ENCODE measurements at regions not wholly inside any gene's neighbourhood (a gene's known extent, or its start where the extent isn't known, plus 50 kb on each side); places are given as distances from the start of the nearest gene placed in this dataset.

GRCh38 chr16:35302859-35303258 lies 1843.4 kb downstream of the TP53TG3F start:
- Histone ChIP-seq H3K9me3 (ENCODE audit: control insufficient read depth in 2 of 2, insufficient read depth in 1 of 2, low read depth in 1 of 2, low read length in 1 of 2) (no peaks in the 10 kb centered on the region), H3K27me3 (ENCODE audit: control insufficient read depth in 1 of 2, insufficient read depth in 2 of 2, low read length in 2 of 2) (no peaks in the 10 kb centered on the region), H3K36me3 (ENCODE audit: control insufficient read depth in 2 of 2, insufficient read depth in 2 of 2, low read length in 1 of 2) (no peaks in the 10 kb centered on the region), H3K4me1 (ENCODE audit: control insufficient read depth in 2 of 2, insufficient read depth in 2 of 2, low read length in 1 of 2) (peaks cover 0 to 7% of the 10 kb centered on the region in 2 donors), H3K27ac (ENCODE audit: low read depth in 2 of 2, low read length in 1 of 2) (no peak overlapping the region), H3K4me3 (ENCODE audit: low read depth in 1 of 2, low read length in 2 of 2) (no peak overlapping the region)
- 55 to 62% methylated on average over 1 of the region's 1 CpG for WGBS, 2 donors

DNA sequence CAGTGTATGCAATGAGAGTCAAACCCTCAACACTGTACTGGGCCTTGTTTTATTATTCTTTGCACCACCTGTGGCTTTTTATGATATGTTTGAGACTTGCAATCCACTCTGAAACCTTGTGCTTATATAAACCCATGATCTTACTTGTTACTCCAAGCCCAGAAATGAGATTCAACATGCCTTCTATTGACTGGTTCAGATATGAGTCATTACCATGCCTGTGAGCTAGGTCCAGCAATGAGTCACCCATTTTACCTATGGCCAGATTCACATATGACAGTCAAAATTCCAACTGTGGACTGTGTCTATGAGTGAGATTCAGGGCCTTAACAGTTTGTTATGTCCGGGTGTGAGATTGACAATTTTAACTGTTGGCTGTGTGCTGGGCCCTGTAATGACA lies 1846.1 kb downstream of the TP53TG3F start:
- Histone ChIP-seq H3K9me3 (ENCODE audit: control insufficient read depth in 2 of 2, insufficient read depth in 1 of 2, low read depth in 1 of 2, low read length in 1 of 2) (peaks cover 0 to 2% of the 10 kb centered on the region in 2 donors), H3K36me3 (ENCODE audit: control insufficient read depth in 2 of 2, insufficient read depth in 2 of 2, low read length in 1 of 2) (no peaks in the 10 kb centered on the region), H3K4me1 (ENCODE audit: control insufficient read depth in 2 of 2, insufficient read depth in 2 of 2, low read length in 1 of 2) (peaks cover 0 to 9% of the 10 kb centered on the region in 2 donors), H3K27ac (ENCODE audit: low read depth in 2 of 2, low read length in 1 of 2) (peak overlapping the region in 1 of 2 donors; percentile 10), H3K27me3 (ENCODE audit: control insufficient read depth in 1 of 2, insufficient read depth in 2 of 2, low read length in 2 of 2) (no peaks in the 10 kb centered on the region), H3K4me3 (ENCODE audit: low read depth in 1 of 2, low read length in 2 of 2) (no peak overlapping the region)
- WGBS, 2 donors, result 37 to 59% methylated on average over 1 of the region's 1 CpG

- peaks cover 4 to 6% of the 10 kb centered on the region in 2 donors for H3K9me3 ChIP-seq (ENCODE audit: control insufficient read depth in 2 of 2, insufficient read depth in 1 of 2, low read depth in 1 of 2, low read length in 1 of 2)
- WGBS, 2 donors, result 0 to 1% methylated on average over 1 of the region's 1 CpG
- H3K27me3 ChIP-seq (ENCODE audit: control insufficient read depth in 1 of 2, insufficient read depth in 2 of 2, low read length in 2 of 2), result no peaks in the 10 kb centered on the region
- H3K4me3 ChIP-seq (ENCODE audit: low read depth in 1 of 2, low read length in 2 of 2), result no peak overlapping the region
- H3K4me1 ChIP-seq (ENCODE audit: control insufficient read depth in 2 of 2, insufficient read depth in 2 of 2, low read length in 1 of 2), result peaks cover 0 to 9% of the 10 kb centered on the region in 2 donors
- H3K36me3 ChIP-seq (ENCODE audit: control insufficient read depth in 2 of 2, insufficient read depth in 2 of 2, low read length in 1 of 2), result no peaks in the 10 kb centered on the region
- H3K27ac ChIP-seq (ENCODE audit: low read depth in 2 of 2, low read length in 1 of 2), result peak overlapping the region; percentile 38 to 40
Observed at GRCh38 chr16:35306915-35307314, 1847.5 kb downstream of the TP53TG3F start.

- peaks cover 4 to 9% of the 10 kb centered on the region in 2 donors for H3K9me3 ChIP-seq (ENCODE audit: control insufficient read depth in 2 of 2, insufficient read depth in 1 of 2, low read depth in 1 of 2, low read length in 1 of 2)
- 47 to 53% methylated on average over 5 of the region's 5 CpGs for WGBS, 2 donors
- no peaks in the 10 kb centered on the region for H3K36me3 ChIP-seq (ENCODE audit: control insufficient read depth in 2 of 2, insufficient read depth in 2 of 2, low read length in 1 of 2)
- H3K27me3 ChIP-seq (ENCODE audit: control insufficient read depth in 1 of 2, insufficient read depth in 2 of 2, low read length in 2 of 2), result no peaks in the 10 kb centered on the region
- peaks cover 0 to 9% of the 10 kb centered on the region in 2 donors for H3K4me1 ChIP-seq (ENCODE audit: control insufficient read depth in 2 of 2, insufficient read depth in 2 of 2, low read length in 1 of 2)
- H3K4me3 ChIP-seq (ENCODE audit: low read depth in 1 of 2, low read length in 2 of 2), result no peak overlapping the region
- peak overlapping the region; percentile 71 to 80 for H3K27ac ChIP-seq (ENCODE audit: low read depth in 2 of 2, low read length in 1 of 2)
Observed at GRCh38 chr16:35308674-35309073, 1849.3 kb downstream of the TP53TG3F start.

- Histone ChIP-seq H3K9me3 (ENCODE audit: control insufficient read depth in 2 of 2, insufficient read depth in 1 of 2, low read depth in 1 of 2, low read length in 1 of 2) (peaks cover 4 to 9% of the 10 kb centered on the region in 2 donors), H3K36me3 (ENCODE audit: control insufficient read depth in 2 of 2, insufficient read depth in 2 of 2, low read length in 1 of 2) (no peaks in the 10 kb centered on the region), H3K27me3 (ENCODE audit: control insufficient read depth in 1 of 2, insufficient read depth in 2 of 2, low read length in 2 of 2) (no peaks in the 10 kb centered on the region), H3K4me1 (ENCODE audit: control insufficient read depth in 2 of 2, insufficient read depth in 2 of 2, low read length in 1 of 2) (peaks cover 0 to 6% of the 10 kb centered on the region in 2 donors), H3K27ac (ENCODE audit: low read depth in 2 of 2, low read length in 1 of 2) (no peak overlapping the region), H3K4me3 (ENCODE audit: low read depth in 1 of 2, low read length in 2 of 2) (no peak overlapping the region)
- 77 to 84% methylated on average over 3 of the region's 3 CpGs for WGBS, 2 donors
Observed at GRCh38 chr16:35310999-35311398, 1851.6 kb downstream of the TP53TG3F start.

DNA sequence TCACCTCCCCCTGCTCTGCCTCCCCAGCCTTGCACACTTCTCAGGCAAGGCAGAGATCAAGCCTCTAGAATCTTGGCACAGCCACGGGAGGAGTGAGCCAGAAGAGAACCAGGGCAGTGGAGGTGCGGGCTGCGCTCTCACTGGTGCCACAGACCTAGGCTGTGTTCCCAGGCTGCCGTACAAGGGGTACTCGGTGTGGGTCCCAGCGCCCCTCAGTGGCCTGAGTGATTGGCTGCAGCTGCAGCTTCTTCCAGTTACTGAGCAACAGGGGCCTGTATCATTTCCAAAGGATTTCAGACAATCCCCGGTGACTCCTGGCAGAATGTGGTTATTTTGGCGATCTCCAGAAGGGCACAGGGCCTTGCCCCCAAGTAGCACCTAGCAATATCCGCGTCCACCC lies 1852.1 kb downstream of the TP53TG3F start:
- 70 to 73% methylated on average over 10 of the region's 10 CpGs for WGBS, 2 donors
- Histone ChIP-seq H3K4me3 (ENCODE audit: low read depth in 1 of 2, low read length in 2 of 2) (no peak overlapping the region), H3K9me3 (ENCODE audit: control insufficient read depth in 2 of 2, insufficient read depth in 1 of 2, low read depth in 1 of 2, low read length in 1 of 2) (peaks cover 4 to 9% of the 10 kb centered on the region in 2 donors), H3K27me3 (ENCODE audit: control insufficient read depth in 1 of 2, insufficient read depth in 2 of 2, low read length in 2 of 2) (no peaks in the 10 kb centered on the region), H3K27ac (ENCODE audit: low read depth in 2 of 2, low read length in 1 of 2) (no peak overlapping the region), H3K4me1 (ENCODE audit: control insufficient read depth in 2 of 2, insufficient read depth in 2 of 2, low read length in 1 of 2) (peaks cover 0 to 6% of the 10 kb centered on the region in 2 donors), H3K36me3 (ENCODE audit: control insufficient read depth in 2 of 2, insufficient read depth in 2 of 2, low read length in 1 of 2) (no peaks in the 10 kb centered on the region)

- Histone ChIP-seq H3K9me3 (ENCODE audit: control insufficient read depth in 2 of 2, insufficient read depth in 1 of 2, low read depth in 1 of 2, low read length in 1 of 2) (peaks cover 4 to 9% of the 10 kb centered on the region in 2 donors), H3K4me1 (ENCODE audit: control insufficient read depth in 2 of 2, insufficient read depth in 2 of 2, low read length in 1 of 2) (no peaks in the 10 kb centered on the region), H3K36me3 (ENCODE audit: control insufficient read depth in 2 of 2, insufficient read depth in 2 of 2, low read length in 1 of 2) (no peaks in the 10 kb centered on the region), H3K27ac (ENCODE audit: low read depth in 2 of 2, low read length in 1 of 2) (no peak overlapping the region), H3K27me3 (ENCODE audit: control insufficient read depth in 1 of 2, insufficient read depth in 2 of 2, low read length in 2 of 2) (no peaks in the 10 kb centered on the region), H3K4me3 (ENCODE audit: low read depth in 1 of 2, low read length in 2 of 2) (no peak overlapping the region)
- WGBS, 2 donors, result 53 to 66% methylated on average over 3 of the region's 3 CpGs
Observed at GRCh38 chr16:35314298-35314697, 1854.9 kb downstream of the TP53TG3F start.

- 34 to 37% methylated on average over 2 of the region's 2 CpGs for WGBS, 2 donors
- H3K9me3 ChIP-seq (ENCODE audit: control insufficient read depth in 2 of 2, insufficient read depth in 1 of 2, low read depth in 1 of 2, low read length in 1 of 2), result peaks cover 0 to 2% of the 10 kb centered on the region in 2 donors
- H3K27ac ChIP-seq (ENCODE audit: low read depth in 2 of 2, low read length in 1 of 2), result no peak overlapping the region
- no peak overlapping the region for H3K4me3 ChIP-seq (ENCODE audit: low read depth in 1 of 2, low read length in 2 of 2)
- no peaks in the 10 kb centered on the region for H3K36me3 ChIP-seq (ENCODE audit: control insufficient read depth in 2 of 2, insufficient read depth in 2 of 2, low read length in 1 of 2)
- no peaks in the 10 kb centered on the region for H3K4me1 ChIP-seq (ENCODE audit: control insufficient read depth in 2 of 2, insufficient read depth in 2 of 2, low read length in 1 of 2)
- no peaks in the 10 kb centered on the region for H3K27me3 ChIP-seq (ENCODE audit: control insufficient read depth in 1 of 2, insufficient read depth in 2 of 2, low read length in 2 of 2)
Observed at GRCh38 chr16:35319536-35320192, 1860.3 kb downstream of the TP53TG3F start.

- Histone ChIP-seq H3K4me3 (ENCODE audit: low read depth in 1 of 2, low read length in 2 of 2) (no peak overlapping the region), H3K9me3 (ENCODE audit: control insufficient read depth in 2 of 2, insufficient read depth in 1 of 2, low read depth in 1 of 2, low read length in 1 of 2) (no peaks in the 10 kb centered on the region), H3K27ac (ENCODE audit: low read depth in 2 of 2, low read length in 1 of 2) (no peak overlapping the region), H3K4me1 (ENCODE audit: control insufficient read depth in 2 of 2, insufficient read depth in 2 of 2, low read length in 1 of 2) (no peaks in the 10 kb centered on the region), H3K27me3 (ENCODE audit: control insufficient read depth in 1 of 2, insufficient read depth in 2 of 2, low read length in 2 of 2) (no peaks in the 10 kb centered on the region), H3K36me3 (ENCODE audit: control insufficient read depth in 2 of 2, insufficient read depth in 2 of 2, low read length in 1 of 2) (no peaks in the 10 kb centered on the region)
- WGBS, 2 donors, result 62 to 78% methylated on average over 3 of the region's 3 CpGs
Observed at GRCh38 chr16:35325936-35326335, 1866.5 kb downstream of the TP53TG3F start.

DNA sequence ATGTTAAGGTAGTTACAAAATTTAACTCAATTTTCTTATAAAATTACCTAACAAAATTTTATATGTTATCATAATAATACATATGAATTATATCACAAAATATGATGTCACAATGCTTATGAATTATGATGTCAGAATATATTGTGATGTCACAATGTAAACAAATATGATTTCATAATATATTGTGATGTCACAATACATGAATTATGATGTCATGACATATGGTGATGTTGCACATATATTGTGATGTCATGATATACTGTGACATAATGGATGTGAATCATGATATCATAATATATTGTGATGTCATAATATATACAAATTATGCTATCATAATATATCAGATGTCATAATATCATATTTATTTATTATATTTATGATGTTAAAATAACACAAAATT lies 1879.9 kb downstream of the TP53TG3F start:
- peaks cover 2 to 3% of the 10 kb centered on the region in 2 donors for H3K9me3 ChIP-seq (ENCODE audit: control insufficient read depth in 2 of 2, insufficient read depth in 1 of 2, low read depth in 1 of 2, low read length in 1 of 2)
- no peaks in the 10 kb centered on the region for H3K36me3 ChIP-seq (ENCODE audit: control insufficient read depth in 2 of 2, insufficient read depth in 2 of 2, low read length in 1 of 2)
- H3K4me1 ChIP-seq (ENCODE audit: control insufficient read depth in 2 of 2, insufficient read depth in 2 of 2, low read length in 1 of 2), result no peaks in the 10 kb centered on the region
- H3K27me3 ChIP-seq (ENCODE audit: control insufficient read depth in 1 of 2, insufficient read depth in 2 of 2, low read length in 2 of 2), result no peaks in the 10 kb centered on the region
- no peak overlapping the region for H3K4me3 ChIP-seq (ENCODE audit: low read depth in 1 of 2, low read length in 2 of 2)
- no peak overlapping the region for H3K27ac ChIP-seq (ENCODE audit: low read depth in 2 of 2, low read length in 1 of 2)
